Liver (tissue), 8 donors: ENCODE measurements at regions not wholly inside any gene's neighbourhood (a gene's known extent, or its start where the extent isn't known, plus 50 kb on each side); places are given as distances from the start of the nearest gene placed in this dataset.

ENCODE experiments used
- DNase-seq: peaks from one replicate; pipeline ENCODE4 v3.0.0-alpha.2; 2017; ENCODE audit warnings: low spot score
- H3K27ac ChIP-seq, 2 donors: one replicate each; pipeline ENCODE4 v1.7.0; 2013; ENCODE audit warnings: inconsistent platforms in 2 of 2, low read length in 2 of 2, control low read depth in 1 of 2, low read depth in 1 of 2, mild to moderate bottlenecking in 1 of 2
- H3K27me3 ChIP-seq, 4 donors: one replicate each; pipeline versions ENCODE4 v1.6.1 to v1.7.0; 2013; ENCODE audit warnings: low read length in 3 of 4, inconsistent platforms in 1 of 4, mild to moderate bottlenecking in 1 of 4, moderate library complexity in 1 of 4; ENCODE audit not compliant: control insufficient read depth in 4 of 4, insufficient read depth in 4 of 4
- H3K36me3 ChIP-seq, 4 donors: one replicate each; pipeline versions ENCODE4 v1.6.1 to v1.7.0; 2013; ENCODE audit warnings: low read length in 3 of 4, mild to moderate bottlenecking in 3 of 4, low read depth in 1 of 4, moderate library complexity in 1 of 4; ENCODE audit not compliant: control insufficient read depth in 4 of 4, insufficient read depth in 3 of 4
- H3K4me1 ChIP-seq, 4 donors: one replicate each; pipeline versions ENCODE4 v1.6.1 to v1.7.0; 2013; ENCODE audit warnings: low read length in 3 of 4, mild to moderate bottlenecking in 3 of 4, moderate library complexity in 1 of 4; ENCODE audit not compliant: control insufficient read depth in 4 of 4, insufficient read depth in 4 of 4
- H3K4me3 ChIP-seq, 3 donors: one replicate each; pipeline versions ENCODE4 v1.6.1 to v1.7.0; 2013; ENCODE audit warnings: low read length in 3 of 3, control low read depth in 1 of 3, low read depth in 1 of 3, mild to moderate bottlenecking in 1 of 3
- H3K9ac ChIP-seq, 2 donors: one replicate each; pipeline ENCODE4 v1.7.0; 2013; ENCODE audit warnings: low read length in 2 of 2, mild to moderate bottlenecking in 2 of 2, moderate library complexity in 2 of 2, control low read depth in 1 of 2, low read depth in 1 of 2
- H3K9me3 ChIP-seq, 4 donors: one replicate each; pipeline versions ENCODE4 v1.6.1 to v1.7.0; 2013; ENCODE audit warnings: low read length in 3 of 4; ENCODE audit not compliant: control insufficient read depth in 4 of 4
- CTCF ChIP-seq: fragments of 150-350 bp; IDR thresholded peaks from 2 replicates; pipeline ENCODE4 v1.5.1; 2017; ENCODE audit warnings: improper control_type of control experiment, low read depth, low read length; ENCODE audit not compliant: missing input control
- EGR1 ChIP-seq, 2 donors: IDR thresholded peaks; 2 replicates each; pipeline ENCODE4 v1.6.1; 2016 to 2018; ENCODE audit warnings: antibody characterized with exemption in 2 of 2, low read depth in 2 of 2
- FOXA1 ChIP-seq: IDR thresholded peaks from 2 replicates; pipeline ENCODE4 v1.6.1; 2016; ENCODE audit warnings: antibody characterized with exemption
- FOXA2 ChIP-seq: IDR thresholded peaks from 2 replicates; pipeline ENCODE4 v1.6.1; 2016; ENCODE audit warnings: antibody characterized with exemption
- GABPA ChIP-seq, 2 donors: IDR thresholded peaks in 1 of 2; conservative IDR thresholded peaks in 1 of 2; 2 replicates each; pipeline ENCODE4 v1.6.1; 2016; ENCODE audit warnings: antibody characterized with exemption in 2 of 2, mild to moderate bottlenecking in 1 of 2, moderate library complexity in 1 of 2
- HNF4A ChIP-seq, 2 donors: conservative IDR thresholded peaks; 2 replicates each; pipeline ENCODE4 v1.6.1; 2016; ENCODE audit warnings: antibody characterized with exemption in 2 of 2, mild to moderate bottlenecking in 2 of 2
- HNF4G ChIP-seq: IDR thresholded peaks from 2 replicates; pipeline ENCODE4 v1.6.1; 2016; ENCODE audit warnings: antibody characterized with exemption
- JUND ChIP-seq, 2 donors: IDR thresholded peaks; 2 replicates each; pipeline ENCODE4 v1.6.1; 2016; ENCODE audit warnings: antibody characterized with exemption in 2 of 2
- MAX ChIP-seq: IDR thresholded peaks from 2 replicates; pipeline ENCODE4 v1.6.1; 2016; ENCODE audit warnings: antibody characterized with exemption
- NR2F2 ChIP-seq: IDR thresholded peaks from 2 replicates; pipeline ENCODE4 v1.6.1; 2016; ENCODE audit warnings: antibody characterized with exemption
- RXRA ChIP-seq, 2 donors: IDR thresholded peaks; 2 replicates each; pipeline ENCODE4 v1.6.1; 2017 to 2018; ENCODE audit warnings: antibody characterized with exemption in 2 of 2, mild to moderate bottlenecking in 1 of 2
- SP1 ChIP-seq: IDR thresholded peaks from 2 replicates; pipeline ENCODE4 v1.6.1; 2018; ENCODE audit warnings: antibody characterized with exemption, mild to moderate bottlenecking
- TAF1 ChIP-seq: conservative IDR thresholded peaks from 2 replicates; pipeline ENCODE4 v1.6.1; 2016; ENCODE audit warnings: antibody characterized with exemption, mild to moderate bottlenecking
- YY1 ChIP-seq: IDR thresholded peaks from 2 replicates; pipeline ENCODE4 v1.6.1; 2016; ENCODE audit warnings: antibody characterized with exemption, mild to moderate bottlenecking
- ZBTB33 ChIP-seq: IDR thresholded peaks from 2 replicates; pipeline ENCODE4 v1.6.1; 2016; ENCODE audit warnings: antibody characterized with exemption
- WGBS: extraction: QIAGEN DNeasy Blood & Tissue Kit; methylation state at CpG from one replicate; pipeline ENCODE4 v1.1.7; 2013; 5-methylcytosine and 5-hydroxymethylcytosine counted together
- TF ChIP-seq, protein P1 (sequence below): IDR thresholded peaks from 2 replicates; pipeline ENCODE4 v1.6.1; 2016; ENCODE audit warnings: antibody characterized with exemption
- TF ChIP-seq, protein P2 (sequence below): IDR thresholded peaks from 2 replicates; pipeline ENCODE4 v1.6.1; 2016; ENCODE audit warnings: antibody characterized with exemption, mild to moderate bottlenecking
- donor health status: healthy.
- donor health status: healthy.
- donor health status: healthy.
- donor health status: healthy.
- donor health status: healthy.

DNA sequence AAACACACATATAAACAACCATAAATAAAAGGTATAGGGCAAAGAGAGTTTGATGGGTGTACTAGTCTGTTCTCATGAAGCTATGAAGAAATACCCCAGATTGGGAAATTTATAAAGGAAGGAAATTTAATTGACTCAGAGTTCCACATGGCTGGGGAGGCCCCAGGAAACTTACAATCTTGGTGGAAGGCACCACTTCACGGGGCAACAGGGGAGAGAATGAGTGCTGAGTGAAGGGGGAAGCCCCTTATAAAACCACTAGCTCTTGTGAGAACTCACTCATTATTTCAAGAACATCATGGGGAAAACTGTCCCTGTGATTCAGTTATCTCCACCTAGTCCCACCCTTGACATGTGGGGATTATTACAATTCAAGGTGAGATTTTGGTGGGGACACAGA lies 385.9 kb upstream of the ANO5 start (continued):
- TF ChIP-seq, protein P1, sequence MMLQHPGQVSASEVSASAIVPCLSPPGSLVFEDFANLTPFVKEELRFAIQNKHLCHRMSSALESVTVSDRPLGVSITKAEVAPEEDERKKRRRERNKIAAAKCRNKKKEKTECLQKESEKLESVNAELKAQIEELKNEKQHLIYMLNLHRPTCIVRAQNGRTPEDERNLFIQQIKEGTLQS: no peak
- TF ChIP-seq HNF4G: no peak
- no peak for TF ChIP-seq TAF1
- no peak for TF ChIP-seq EGR1 (IDR thresholded peaks at IDR 0.05; ENCODE audit: low read depth in 2 of 2)
- TF ChIP-seq FOXA1: no peak
- TF ChIP-seq YY1: no peak
- TF ChIP-seq JUND (IDR thresholded peaks at IDR 0.05): no peak
- no peak for TF ChIP-seq FOXA2
- TF ChIP-seq GABPA (IDR thresholded peaks at IDR 0.05 in 1 of 2, conservative IDR thresholded peaks at IDR 0.05 in 1 of 2): no peak
- TF ChIP-seq NR2F2: no peak
- no peak for TF ChIP-seq HNF4A (conservative IDR thresholded peaks at IDR 0.05)

DNA sequence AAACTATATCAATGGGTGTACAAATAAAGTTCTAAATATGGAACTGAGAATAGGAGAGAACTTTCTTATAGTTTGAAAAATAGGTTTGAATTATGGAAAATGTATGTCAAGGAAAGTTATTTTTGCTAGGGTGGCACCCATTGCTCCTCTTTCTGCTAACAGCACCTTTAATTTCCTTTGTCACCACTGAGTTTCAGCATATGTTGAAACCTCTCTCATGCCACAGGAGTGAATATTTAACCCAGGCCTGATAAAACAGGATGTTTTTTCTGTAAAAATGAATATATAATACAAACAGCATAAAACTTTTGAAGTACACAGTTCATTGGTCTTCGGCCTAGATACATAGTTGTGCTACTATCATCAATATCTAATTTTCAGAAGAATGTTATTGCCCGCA lies 385.5 kb upstream of the ANO5 start:
- H3K9ac ChIP-seq: no peak overlapping the region
- H3K4me3 ChIP-seq: no peak overlapping the region
- 63% methylated on average over 2 of the region's 2 CpGs for WGBS
- no peaks in the 10 kb centered on the region for H3K4me1 ChIP-seq
- no peaks in the 10 kb centered on the region for H3K27me3 ChIP-seq
- H3K36me3 ChIP-seq: no peaks in the 10 kb centered on the region
- DNase-seq: no peak
- H3K27ac ChIP-seq: no peak overlapping the region
- H3K9me3 ChIP-seq: peaks cover 0 to 4% (median under 1%) of the 10 kb centered on the region in 4 donors
- TF ChIP-seq FOXA1 (no peak), JUND (IDR thresholded peaks at IDR 0.05) (no peak), GABPA (IDR thresholded peaks at IDR 0.05 in 1 of 2, conservative IDR thresholded peaks at IDR 0.05 in 1 of 2) (no peak), HNF4A (conservative IDR thresholded peaks at IDR 0.05) (no peak), RXRA (IDR thresholded peaks at IDR 0.05) (no peak), TAF1 (no peak), ZBTB33 (no peak), HNF4G (no peak), SP1 (no peak), CTCF (no peak), MAX (no peak), NR2F2 (no peak)
- TF ChIP-seq, protein P2, sequence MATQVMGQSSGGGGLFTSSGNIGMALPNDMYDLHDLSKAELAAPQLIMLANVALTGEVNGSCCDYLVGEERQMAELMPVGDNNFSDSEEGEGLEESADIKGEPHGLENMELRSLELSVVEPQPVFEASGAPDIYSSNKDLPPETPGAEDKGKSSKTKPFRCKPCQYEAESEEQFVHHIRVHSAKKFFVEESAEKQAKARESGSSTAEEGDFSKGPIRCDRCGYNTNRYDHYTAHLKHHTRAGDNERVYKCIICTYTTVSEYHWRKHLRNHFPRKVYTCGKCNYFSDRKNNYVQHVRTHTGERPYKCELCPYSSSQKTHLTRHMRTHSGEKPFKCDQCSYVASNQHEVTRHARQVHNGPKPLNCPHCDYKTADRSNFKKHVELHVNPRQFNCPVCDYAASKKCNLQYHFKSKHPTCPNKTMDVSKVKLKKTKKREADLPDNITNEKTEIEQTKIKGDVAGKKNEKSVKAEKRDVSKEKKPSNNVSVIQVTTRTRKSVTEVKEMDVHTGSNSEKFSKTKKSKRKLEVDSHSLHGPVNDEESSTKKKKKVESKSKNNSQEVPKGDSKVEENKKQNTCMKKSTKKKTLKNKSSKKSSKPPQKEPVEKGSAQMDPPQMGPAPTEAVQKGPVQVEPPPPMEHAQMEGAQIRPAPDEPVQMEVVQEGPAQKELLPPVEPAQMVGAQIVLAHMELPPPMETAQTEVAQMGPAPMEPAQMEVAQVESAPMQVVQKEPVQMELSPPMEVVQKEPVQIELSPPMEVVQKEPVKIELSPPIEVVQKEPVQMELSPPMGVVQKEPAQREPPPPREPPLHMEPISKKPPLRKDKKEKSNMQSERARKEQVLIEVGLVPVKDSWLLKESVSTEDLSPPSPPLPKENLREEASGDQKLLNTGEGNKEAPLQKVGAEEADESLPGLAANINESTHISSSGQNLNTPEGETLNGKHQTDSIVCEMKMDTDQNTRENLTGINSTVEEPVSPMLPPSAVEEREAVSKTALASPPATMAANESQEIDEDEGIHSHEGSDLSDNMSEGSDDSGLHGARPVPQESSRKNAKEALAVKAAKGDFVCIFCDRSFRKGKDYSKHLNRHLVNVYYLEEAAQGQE: no peak
